Inferior parietal cortex (tissue), 1 donor: ENCODE measurements at regions not wholly inside any gene's neighbourhood (a gene's known extent, or its start where the extent isn't known, plus 50 kb on each side); places are given as distances from the start of the nearest gene placed in this dataset.
"Not testable (repeated sequence)": the region's sequence is repeated elsewhere in the genome, so short reads cannot be mapped to it uniquely, and the experiment has no call there.

Source experiments
- DNase-seq: peaks from one replicate; pipeline ENCODE4 v3.0.0-alpha.2; 2016; ENCODE audit errors: extremely low spot score

GRCh38 chr3:152891678-152892077 lies 56.7 kb downstream of the P2RY1 start:
- no peak for DNase-seq

GRCh38 chr3:152892446-152892845 lies 57.5 kb downstream of the P2RY1 start:
- DNase-seq: no peak

GRCh38 chr3:152893647-152894046 lies 58.7 kb downstream of the P2RY1 start:
- DNase-seq: peak; percentile 14

- no peak for DNase-seq
Measured at GRCh38 chr3:152899306-152899705, 64.4 kb downstream of the P2RY1 start.

GRCh38 chr3:152902141-152902669 lies 67.3 kb downstream of the P2RY1 start:
- no peak for DNase-seq

- DNase-seq: no peak
Measured at GRCh38 chr3:152905631-152906030, 70.7 kb downstream of the P2RY1 start.

- DNase-seq: no peak
Measured at GRCh38 chr3:152909180-152909883, 74.4 kb downstream of the P2RY1 start.

GRCh38 chr3:152910211-152910610 lies 75.3 kb downstream of the P2RY1 start:
- DNase-seq: no peak

- no peak for DNase-seq
Measured at GRCh38 chr3:152910966-152911365, 76.0 kb downstream of the P2RY1 start.

- not testable (repeated sequence) for DNase-seq
Measured at GRCh38 chr3:152914743-152915142, 79.8 kb downstream of the P2RY1 start.

GRCh38 chr3:152915695-152916094 lies 80.8 kb downstream of the P2RY1 start:
- DNase-seq: no peak

- no peak for DNase-seq
Measured at GRCh38 chr3:152916753-152917279, 81.9 kb downstream of the P2RY1 start.

GRCh38 chr3:152921351-152921750 lies 86.4 kb downstream of the P2RY1 start:
- no peak for DNase-seq

- no peak for DNase-seq
Measured at GRCh38 chr3:152922554-152922953, 87.6 kb downstream of the P2RY1 start.

GRCh38 chr3:152927131-152927530 lies 92.2 kb downstream of the P2RY1 start:
- DNase-seq: no peak

- no peak for DNase-seq
Measured at GRCh38 chr3:152930516-152930915, 95.6 kb downstream of the P2RY1 start.

- no peak for DNase-seq
Measured at GRCh38 chr3:152937234-152937633, 102.3 kb downstream of the P2RY1 start.

- DNase-seq: no peak
Measured at GRCh38 chr3:152938974-152939636, 104.2 kb downstream of the P2RY1 start.

- DNase-seq: no peak
Measured at GRCh38 chr3:152941859-152942258, 106.9 kb downstream of the P2RY1 start.

- no peak for DNase-seq
Measured at GRCh38 chr3:152942366-152942765, 107.4 kb downstream of the P2RY1 start.

GRCh38 chr3:152943645-152944044 lies 108.7 kb downstream of the P2RY1 start:
- DNase-seq: no peak

- DNase-seq: no peak
Measured at GRCh38 chr3:152944671-152945070, 109.7 kb downstream of the P2RY1 start.

- no peak for DNase-seq
Measured at GRCh38 chr3:152945556-152945955, 110.6 kb downstream of the P2RY1 start.
